GM12891 (cell line): ENCODE measurements at regions not wholly inside any gene's neighbourhood (a gene's known extent, or its start where the extent isn't known, plus 50 kb on each side); places are given as distances from the start of the nearest gene placed in this dataset.

Experiments
- DNase-seq: peaks from one replicate; pipeline ENCODE4 v3.0.0; 2011; ENCODE audit warnings: low spot score; ENCODE audit not compliant: insufficient read length
- FAIRE-seq: peaks from 2 replicates; lab custom pipeline; 2011; peaks lifted over from hg19 to GRCh38; lab: Jason Lieb, UNC
- PAX5 ChIP-seq: IDR thresholded peaks from 2 replicates; pipeline ENCODE4 v1.6.1; 2011; ENCODE audit warnings: low read length, moderate library complexity, mild to moderate bottlenecking; ENCODE audit not compliant: insufficient read depth, severe bottlenecking
- POLR2A ChIP-seq: IDR thresholded peaks from 2 replicates; pipeline ENCODE4 v1.6.1; 2011; ENCODE audit warnings: low read depth, low read length, control low read depth
- POLR2AphosphoS5 ChIP-seq: IDR thresholded peaks from 2 replicates; pipeline ENCODE4 v1.6.1; 2011; ENCODE audit warnings: low read depth, low read length, control low read depth
- POU2F2 ChIP-seq: IDR thresholded peaks from 2 replicates; pipeline ENCODE4 v1.6.1; 2011; ENCODE audit warnings: low read depth, mild to moderate bottlenecking, control low read depth, low read length, moderate library complexity
- SPI1 ChIP-seq: IDR thresholded peaks from 2 replicates; pipeline ENCODE4 v1.6.1; 2011; ENCODE audit warnings: low read depth, low read length, control low read depth
- TAF1 ChIP-seq: IDR thresholded peaks from 2 replicates; pipeline ENCODE4 v1.6.1; 2011; ENCODE audit warnings: low read depth, low read length, control low read depth

GRCh38 chrX:3407121-3407520 is 60.7 kb upstream of the MXRA5 start:
- FAIRE-seq: no peak
- TF ChIP-seq POLR2AphosphoS5 (no peak), POLR2A (no peak), TAF1 (no peak), POU2F2 (no peak), PAX5 (no peak), SPI1 (no peak)
- DNase-seq: no peak

DNA sequence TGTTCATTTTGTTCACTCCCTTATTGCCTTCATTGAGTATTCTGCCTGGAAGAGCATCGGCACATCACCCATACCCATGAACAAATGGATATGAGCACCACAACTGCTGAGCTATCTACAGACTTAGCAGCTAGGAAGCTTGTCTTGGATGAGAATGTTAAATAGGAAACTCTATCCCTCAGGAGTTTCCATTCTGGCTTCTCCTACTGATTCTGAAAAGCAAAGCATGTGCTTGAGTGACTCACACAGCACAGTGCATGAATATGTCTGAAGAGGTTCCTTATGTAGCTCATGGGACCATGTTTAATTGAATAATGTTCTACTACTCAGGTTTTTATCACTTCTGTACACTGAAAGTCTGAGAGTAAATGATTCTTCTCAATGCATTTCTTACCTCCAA is 57.3 kb upstream of the MXRA5 start:
- FAIRE-seq: no peak
- no peak for DNase-seq
- TF ChIP-seq SPI1 (no peak), TAF1 (no peak), POLR2A (no peak), PAX5 (no peak), POU2F2 (no peak), POLR2AphosphoS5 (no peak)
